GM12873 (cell line): ENCODE measurements at regions not wholly inside any gene's neighbourhood (a gene's known extent, or its start where the extent isn't known, plus 50 kb on each side); places are given as distances from the start of the nearest gene placed in this dataset.

Experiments used
- CTCF ChIP-seq: IDR thresholded peaks from 2 replicates; pipeline ENCODE4 v1.5.1; 2012; ENCODE audit warnings: low read depth, mild to moderate bottlenecking, moderate library complexity, low read length, control low read depth; ENCODE audit not compliant: insufficient read depth; ENCODE audit errors: missing control alignments

- TF ChIP-seq CTCF: no peak
Observed at GRCh38 chr2:126793885-126794613, 104.6 kb upstream of the TEX51 start.

- TF ChIP-seq CTCF: no peak
Observed at GRCh38 chr2:126795656-126796055, 103.0 kb upstream of the TEX51 start.

GRCh38 chr2:126796931-126797621 lies 101.6 kb upstream of the TEX51 start:
- no peak for TF ChIP-seq CTCF

- TF ChIP-seq CTCF: no peak
Observed at GRCh38 chr2:126797622-126798275, 100.9 kb upstream of the TEX51 start.

- TF ChIP-seq CTCF: no peak
Observed at GRCh38 chr2:126798276-126799140, 100.2 kb upstream of the TEX51 start.

GRCh38 chr2:126799301-126799700 lies 99.4 kb upstream of the TEX51 start:
- TF ChIP-seq CTCF: no peak
